Keratinocyte (primary cell): ENCODE measurements at regions not wholly inside any gene's neighbourhood (a gene's known extent, or its start where the extent isn't known, plus 50 kb on each side); places are given as distances from the start of the nearest gene placed in this dataset.

Experiments
- DNase-seq: peaks from one replicate; pipeline ENCODE4 v3.0.0-alpha.2; 2011; ENCODE audit warnings: low read depth, missing footprints, low spot score
- FAIRE-seq: peaks from 2 replicates; lab custom pipeline; 2011; peaks lifted over from hg19 to GRCh38; lab: Jason Lieb, UNC
- H2AFZ ChIP-seq: 2 replicates; pipeline ENCODE4 v1.6.0; 2012; ENCODE audit warnings: low read length, control low read depth, inconsistent platforms; ENCODE audit not compliant: control insufficient read depth
- H3K27ac ChIP-seq: 2 replicates; pipeline ENCODE4 v1.5.1; 2011; ENCODE audit warnings: low read length; ENCODE audit not compliant: control insufficient read depth, insufficient read depth
- H3K27me3 ChIP-seq: 3 replicates; pipeline ENCODE4 v1.6.0; 2011; ENCODE audit warnings: low read length; ENCODE audit not compliant: control insufficient read depth, insufficient read depth; ENCODE audit errors: extremely low read depth
- H3K36me3 ChIP-seq, 2 experiments: 2 replicates in 1 of 2; 3 replicates in 1 of 2; pipeline ENCODE4 v1.5.1; 2011; ENCODE audit warnings: low read length in 2 of 2, mild to moderate bottlenecking in 1 of 2; ENCODE audit not compliant: control insufficient read depth in 2 of 2, insufficient read depth in 2 of 2; ENCODE audit errors: extremely low read depth in 1 of 2
- H3K4me1 ChIP-seq: 3 replicates; pipeline ENCODE4 v1.5.1; 2011; ENCODE audit warnings: low read length; ENCODE audit not compliant: control insufficient read depth, insufficient read depth; ENCODE audit errors: extremely low read depth
- H3K4me2 ChIP-seq: 3 replicates; pipeline ENCODE4 v1.6.0; 2011; ENCODE audit warnings: low read depth, low read length; ENCODE audit not compliant: control insufficient read depth, insufficient read depth; ENCODE audit errors: extremely low read depth
- H3K4me3 ChIP-seq, 3 experiments: fragments of 200-600 bp in 1 of 3; sonication (generic) in 1 of 3; 2 replicates in 2 of 3; 3 replicates in 1 of 3; pipeline ENCODE4 v1.5.1; 2011 to 2016; ENCODE audit warnings: low read length in 3 of 3, mild to moderate bottlenecking in 3 of 3, control low read depth in 2 of 3, inconsistent platforms in 1 of 3, low read depth in 1 of 3, mixed read lengths in 1 of 3, mixed run types in 1 of 3, moderate library complexity in 1 of 3; ENCODE audit not compliant: control insufficient read depth in 2 of 3, insufficient read depth in 2 of 3; ENCODE audit errors: extremely low read depth in 1 of 3
- H3K79me2 ChIP-seq: 2 replicates; pipeline ENCODE4 v1.6.0; 2012; ENCODE audit warnings: low read length; ENCODE audit not compliant: control insufficient read depth, insufficient read depth
- H3K9ac ChIP-seq: 3 replicates; pipeline ENCODE4 v1.6.0; 2011; ENCODE audit warnings: low read length; ENCODE audit not compliant: control insufficient read depth, insufficient read depth; ENCODE audit errors: extremely low read depth
- H3K9me1 ChIP-seq: 3 replicates; pipeline ENCODE4 v1.6.0; 2011; ENCODE audit warnings: low read length; ENCODE audit not compliant: control insufficient read depth, insufficient read depth; ENCODE audit errors: extremely low read depth
- H3K9me3 ChIP-seq: 2 replicates; pipeline ENCODE4 v1.5.1; 2012; ENCODE audit warnings: low read depth, low read length; ENCODE audit not compliant: control insufficient read depth
- H4K20me1 ChIP-seq: 3 replicates; pipeline ENCODE4 v1.6.0; 2011; ENCODE audit warnings: low read length; ENCODE audit not compliant: control insufficient read depth, insufficient read depth; ENCODE audit errors: extremely low read depth
- CTCF ChIP-seq, 3 experiments: IDR thresholded peaks in 1 of 3; conservative IDR thresholded peaks in 1 of 3; optimal IDR thresholded peaks in 1 of 3; 2 replicates in 2 of 3; 3 replicates in 1 of 3; pipeline versions ENCODE3 to v1.5.1; 2011; ENCODE audit warnings: low read length in 3 of 3, mild to moderate bottlenecking in 3 of 3, moderate library complexity in 2 of 3, control low read depth in 1 of 3, inconsistent platforms in 1 of 3; ENCODE audit not compliant: insufficient read depth in 2 of 3; ENCODE audit errors: extremely low read depth in 1 of 3
- EZH2 ChIP-seq: IDR thresholded peaks from one replicate; pipeline ENCODE4 v1.6.1; 2012; ENCODE audit warnings: inconsistent platforms, mild to moderate bottlenecking, low read length, moderate library complexity
- dilution Hi-C: fragments of 300-500 bp; cut with MboI; formaldehyde crosslinking; loops from one replicate; pipeline ENCODE4 v1.7.0; 2020; ENCODE audit warnings: low sequenced_read_pairs; ENCODE audit not compliant: extremely low pct_ligation_motif_present

GRCh38 chr15:25250011-25250596 is 188.7 kb downstream of the UBE3A start:
- Histone ChIP-seq H3K4me1 (no peaks in the 10 kb centered on the region), H3K9me3 (peaks cover 20% of the 10 kb centered on the region)

GRCh38 chr15:25250906-25251622 is 187.8 kb downstream of the UBE3A start:
- H3K9me3 ChIP-seq = peaks cover 20% of the 10 kb centered on the region
- DNase-seq = no peak
- H4K20me1 ChIP-seq = no peaks in the 10 kb centered on the region

More at GRCh38 chr15:25250011-25250596, 188.7 kb downstream of the UBE3A start:
- Histone ChIP-seq H3K27ac (no peak overlapping the region), H3K9me1 (no peaks in the 10 kb centered on the region), H3K4me3 (no peak overlapping the region), H4K20me1 (no peaks in the 10 kb centered on the region), H3K27me3 (no peaks in the 10 kb centered on the region), H3K36me3 (no peaks in the 10 kb centered on the region), H2AFZ (no peak overlapping the region), H3K4me2 (no peak overlapping the region), H3K9ac (no peak overlapping the region), H3K79me2 (no peaks in the 10 kb centered on the region)
- TF ChIP-seq CTCF (optimal IDR thresholded peaks at IDR 0.05 in 1 of 3, IDR thresholded peaks at IDR 0.05 in 1 of 3, conservative IDR thresholded peaks at IDR 0.05 in 1 of 3; ENCODE audit: extremely low read depth in 1 of 3, insufficient read depth in 2 of 3, low read length in 3 of 3) = no peak
- no peak for TF ChIP-seq EZH2
- dilution Hi-C loops = no loop called here
- FAIRE-seq (no peak), DNase-seq (no peak)

More at GRCh38 chr15:25250906-25251622, 187.8 kb downstream of the UBE3A start:
- no peaks in the 10 kb centered on the region for H3K27me3 ChIP-seq
- H3K36me3 ChIP-seq = no peaks in the 10 kb centered on the region
- no peak for FAIRE-seq
- no peaks in the 10 kb centered on the region for H3K9me1 ChIP-seq
- dilution Hi-C loops = no loop called here
- no peak overlapping the region for H3K4me3 ChIP-seq
- no peaks in the 10 kb centered on the region for H3K4me1 ChIP-seq
- H3K9ac ChIP-seq = no peak overlapping the region
- no peaks in the 10 kb centered on the region for H3K79me2 ChIP-seq
- no peak overlapping the region for H3K27ac ChIP-seq
- no peak for TF ChIP-seq CTCF (optimal IDR thresholded peaks at IDR 0.05 in 1 of 3, IDR thresholded peaks at IDR 0.05 in 1 of 3, conservative IDR thresholded peaks at IDR 0.05 in 1 of 3; ENCODE audit: extremely low read depth in 1 of 3, insufficient read depth in 2 of 3, low read length in 3 of 3)
- no peak for TF ChIP-seq EZH2
- no peak overlapping the region for H3K4me2 ChIP-seq
- H2AFZ ChIP-seq = no peak overlapping the region
